SH-SY5Y (cell line): ENCODE measurements at regions not wholly inside any gene's neighbourhood (a gene's known extent, or its start where the extent isn't known, plus 50 kb on each side); places are given as distances from the start of the nearest gene placed in this dataset.

Experiments
- GATA2 ChIP-seq: IDR thresholded peaks from 2 replicates; pipeline ENCODE4 v1.6.1; 2011; ENCODE audit warnings: mild to moderate bottlenecking, low read depth, low read length
- GATA3 ChIP-seq: IDR thresholded peaks from 2 replicates; pipeline ENCODE4 v1.6.1; 2011; ENCODE audit warnings: low read depth, mild to moderate bottlenecking, low read length, moderate library complexity

DNA sequence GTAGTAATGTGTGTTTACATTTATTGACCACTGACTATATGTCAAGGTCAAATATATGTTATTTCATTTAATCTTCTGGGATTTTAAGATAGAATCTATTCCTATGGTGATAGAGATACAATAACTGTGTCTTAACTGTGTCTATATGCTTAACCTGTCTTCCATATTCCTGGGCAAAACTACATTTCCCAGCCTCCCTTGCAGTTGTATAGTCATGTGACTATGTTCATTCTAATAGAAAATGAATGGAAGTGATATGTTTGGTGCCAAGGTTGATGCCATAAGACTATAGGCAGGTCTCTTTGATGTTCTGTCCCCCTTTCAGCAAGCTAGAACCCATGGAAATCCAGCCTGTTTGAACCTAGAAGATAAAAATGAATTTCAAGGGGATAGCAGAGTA is 258.8 kb upstream of the PDZRN3 start:
- TF ChIP-seq GATA3 (no peak), GATA2 (no peak)

DNA sequence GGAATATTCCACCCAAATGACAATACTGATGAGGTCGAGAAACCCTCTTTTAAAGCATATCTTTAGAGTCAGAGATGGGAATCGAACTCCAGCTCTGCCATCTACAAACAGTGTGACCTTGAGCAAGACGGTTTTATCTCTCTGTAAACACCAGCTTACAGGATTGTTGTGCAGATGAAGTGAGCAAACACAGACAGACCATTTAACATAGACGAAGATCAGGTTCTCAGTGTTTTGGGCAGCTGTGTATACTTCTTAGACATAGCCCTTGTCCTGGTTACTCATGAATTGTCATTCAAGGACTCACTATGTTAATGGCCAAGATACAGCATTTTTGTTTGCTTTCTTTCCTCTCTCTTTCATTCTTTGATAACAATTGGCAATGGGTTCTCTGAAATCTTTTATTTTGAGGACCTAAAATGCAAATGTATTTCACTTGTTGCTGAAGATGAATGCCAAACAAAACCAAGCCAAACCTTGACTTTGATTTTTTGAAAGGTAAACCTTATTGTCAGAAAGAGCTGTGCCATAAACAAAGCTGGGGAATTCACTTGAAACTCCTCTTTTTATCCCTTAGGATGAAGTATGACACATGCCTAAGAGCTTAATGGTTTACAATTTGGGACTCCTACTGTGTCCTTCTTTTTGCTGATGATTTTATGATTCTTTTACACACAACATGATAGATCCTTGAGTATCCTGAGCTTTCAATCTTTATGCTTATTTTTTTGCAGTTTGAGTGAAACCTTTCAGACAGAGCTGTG is 250.0 kb upstream of the PDZRN3 start:
- TF ChIP-seq GATA3 = no peak
- TF ChIP-seq GATA2 = no peak

DNA sequence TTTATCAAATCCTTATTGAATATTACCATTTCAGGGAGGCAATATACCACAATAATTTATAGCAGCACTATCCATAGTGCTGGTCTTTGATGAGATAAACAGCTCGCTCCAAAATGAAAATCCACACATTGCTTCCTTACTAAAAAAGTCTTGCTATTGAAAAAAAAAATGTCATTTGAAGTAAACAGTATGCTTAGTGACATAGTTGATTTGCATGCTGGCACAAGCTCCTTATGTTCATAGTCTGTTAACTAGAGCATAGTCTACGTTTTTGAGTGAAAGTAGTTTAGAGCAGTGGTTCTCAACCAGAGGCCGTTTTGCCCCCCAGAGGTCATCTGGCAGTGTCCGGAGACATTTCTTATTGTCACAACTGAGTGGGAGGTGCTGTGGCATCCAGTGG is 249.4 kb upstream of the PDZRN3 start:
- TF ChIP-seq GATA2 (no peak), GATA3 (no peak)

DNA sequence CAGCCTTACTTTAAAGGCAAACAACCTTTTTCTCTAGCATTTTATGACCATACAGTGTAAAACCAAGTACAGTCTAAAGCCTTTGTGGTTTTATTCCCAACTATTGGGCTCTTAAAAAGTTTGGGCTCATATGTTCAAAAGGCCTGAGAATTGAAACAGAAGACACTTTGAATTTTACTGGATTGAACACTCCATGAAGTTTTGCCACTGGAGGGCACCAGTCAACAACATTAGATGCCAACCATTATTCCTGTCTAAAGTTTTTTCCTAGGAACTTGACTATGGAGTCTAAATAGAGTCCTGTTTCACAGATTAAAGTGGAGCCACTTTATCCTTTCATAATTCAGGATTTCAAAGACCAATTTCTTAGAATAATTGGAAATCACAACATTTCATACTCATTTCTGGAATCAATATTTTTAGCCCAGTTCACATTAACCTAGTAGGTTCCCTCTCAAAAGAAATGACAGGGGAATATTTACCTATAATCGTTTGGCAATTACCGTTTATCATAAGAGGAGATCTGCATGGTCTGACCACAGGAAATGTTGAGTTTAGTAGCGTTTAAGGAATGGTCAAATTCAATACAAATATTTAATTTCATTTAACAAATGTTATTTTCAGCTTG is 244.1 kb upstream of the PDZRN3 start:
- no peak for TF ChIP-seq GATA3
- no peak for TF ChIP-seq GATA2

DNA sequence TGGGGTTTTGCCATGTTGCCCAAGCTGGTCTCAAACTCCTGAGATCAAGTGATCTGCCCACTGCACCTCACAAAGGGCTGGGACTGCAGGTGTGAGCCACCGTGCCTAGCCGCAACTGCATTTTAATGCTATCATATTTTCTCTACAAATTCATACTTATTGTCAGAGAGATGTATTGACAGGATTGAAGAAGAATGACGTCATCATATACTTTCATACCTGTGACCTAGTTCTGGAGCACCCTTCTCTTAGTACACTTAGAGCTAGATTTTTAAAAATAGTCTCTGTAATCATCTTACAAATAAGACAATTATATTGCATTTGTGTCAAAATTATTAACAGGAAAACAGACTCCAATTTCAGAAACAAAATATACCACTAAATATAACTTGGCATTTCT is 242.8 kb upstream of the PDZRN3 start:
- no peak for TF ChIP-seq GATA2
- TF ChIP-seq GATA3 = no peak

DNA sequence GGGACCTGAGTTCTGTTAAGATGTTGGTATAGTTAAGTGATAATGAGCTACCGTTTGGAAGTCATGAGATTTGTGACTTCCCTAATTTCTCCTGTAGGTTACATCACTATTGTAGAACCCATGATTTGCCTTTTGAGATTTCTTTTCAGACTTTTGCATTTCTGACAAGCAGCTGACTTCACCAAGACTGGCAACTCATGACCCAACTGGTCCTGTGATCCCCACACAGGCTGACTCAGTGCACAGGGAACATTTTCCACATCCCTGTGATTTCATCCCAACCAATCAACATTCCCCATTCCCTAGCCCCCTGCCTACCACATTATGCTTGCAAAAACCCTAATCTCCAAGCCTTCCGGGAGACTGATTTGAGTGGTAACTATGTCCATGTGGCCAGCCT is 242.1 kb upstream of the PDZRN3 start:
- TF ChIP-seq GATA2 (no peak), GATA3 (no peak)

DNA sequence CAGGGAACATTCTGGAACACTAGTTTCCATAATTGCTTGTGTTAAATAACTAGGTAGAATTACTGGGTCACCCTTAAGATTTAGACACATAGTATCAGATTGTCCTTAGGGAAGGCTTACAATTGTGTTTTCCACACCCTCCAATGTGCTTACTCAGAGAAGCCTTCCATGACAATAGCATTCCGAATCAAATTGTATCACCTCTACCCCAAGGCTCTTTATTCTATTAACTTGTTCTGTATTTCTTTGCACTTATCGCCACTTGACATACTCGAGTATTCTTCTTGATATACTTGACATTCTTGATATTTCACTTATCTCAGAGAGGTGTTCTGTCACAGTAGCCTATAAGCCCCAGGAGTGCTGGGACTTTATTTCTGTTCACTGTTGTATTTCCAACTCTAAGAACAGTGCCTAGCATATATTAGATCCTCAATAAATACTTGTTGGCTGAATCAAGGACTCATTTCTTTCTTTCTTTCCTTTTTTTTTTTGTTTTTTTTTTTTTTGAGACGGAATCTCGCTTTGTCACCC is 238.9 kb upstream of the PDZRN3 start:
- no peak for TF ChIP-seq GATA2
- no peak for TF ChIP-seq GATA3

DNA sequence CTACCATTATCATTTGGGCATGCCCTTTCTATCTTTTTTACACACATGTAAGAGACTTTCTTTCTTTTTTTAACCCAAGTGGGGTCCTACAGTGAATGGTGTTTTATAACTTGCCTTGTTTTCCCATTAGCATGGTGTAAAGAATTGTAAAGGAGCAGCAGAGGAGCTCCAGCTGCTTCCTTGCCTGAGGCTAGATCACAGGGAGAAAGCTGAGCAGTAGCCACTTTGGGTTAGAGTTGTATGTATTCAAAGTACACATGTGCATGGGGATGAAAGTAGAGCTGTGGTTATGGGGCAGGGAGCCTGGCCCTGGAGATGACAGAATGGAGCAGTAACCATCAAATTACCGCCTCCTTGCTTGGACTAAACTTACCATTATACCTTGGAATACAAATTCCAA is 231.1 kb upstream of the PDZRN3 start:
- TF ChIP-seq GATA3 (no peak), GATA2 (no peak)

DNA sequence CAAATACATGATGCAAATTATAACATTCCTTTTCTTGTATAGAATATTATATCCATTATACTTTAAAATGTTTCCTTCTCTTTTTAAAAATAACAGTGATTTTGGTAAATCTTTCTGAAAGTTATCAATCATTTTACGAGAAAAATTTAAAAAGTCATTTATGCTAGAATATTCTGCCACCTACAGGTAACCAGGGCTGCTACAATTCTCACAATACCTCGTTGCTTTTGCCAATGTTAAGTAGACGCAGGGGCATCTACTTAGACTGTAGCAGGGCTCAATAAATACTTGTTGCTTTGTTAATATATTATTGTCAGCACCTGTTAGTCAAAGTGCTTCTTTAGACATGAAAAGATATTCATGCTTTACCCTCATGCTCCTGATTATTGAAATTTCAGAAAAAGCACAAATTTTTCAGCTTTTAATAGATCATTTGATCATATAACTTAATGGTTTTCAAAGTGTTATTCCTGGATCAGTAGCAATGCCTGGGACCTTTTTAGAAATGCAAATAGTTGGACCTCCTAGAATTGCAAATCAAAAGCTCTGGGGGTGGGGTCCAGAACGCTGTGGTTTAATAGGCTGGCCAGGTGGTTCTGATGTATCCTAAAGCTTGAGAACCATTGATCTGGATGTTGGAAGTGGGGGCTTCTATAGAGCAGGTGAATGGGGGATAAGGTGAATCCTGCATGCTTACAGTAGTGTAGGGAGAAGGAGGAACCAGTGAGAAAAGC is 223.6 kb upstream of the PDZRN3 start:
- no peak for TF ChIP-seq GATA2
- TF ChIP-seq GATA3 = no peak

DNA sequence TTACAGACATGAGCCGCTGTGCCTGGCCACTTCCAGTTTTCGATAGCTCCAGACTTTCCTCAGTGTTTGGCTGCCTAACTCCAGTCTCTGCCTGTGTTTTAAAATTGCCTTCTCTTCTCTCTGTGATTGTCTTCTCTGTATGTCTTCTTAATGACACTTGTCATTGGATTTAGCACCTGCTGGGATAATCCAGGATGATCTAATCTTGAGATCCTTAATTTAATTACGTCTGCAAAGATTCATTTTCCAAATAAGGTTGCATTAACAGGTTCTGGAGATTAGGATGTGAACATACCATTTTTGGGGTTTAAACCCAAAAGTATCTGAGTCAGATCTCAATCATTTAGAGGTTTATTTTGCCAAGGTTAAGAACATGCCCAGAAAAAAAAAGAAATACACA is 222.2 kb upstream of the PDZRN3 start:
- no peak for TF ChIP-seq GATA2
- no peak for TF ChIP-seq GATA3

DNA sequence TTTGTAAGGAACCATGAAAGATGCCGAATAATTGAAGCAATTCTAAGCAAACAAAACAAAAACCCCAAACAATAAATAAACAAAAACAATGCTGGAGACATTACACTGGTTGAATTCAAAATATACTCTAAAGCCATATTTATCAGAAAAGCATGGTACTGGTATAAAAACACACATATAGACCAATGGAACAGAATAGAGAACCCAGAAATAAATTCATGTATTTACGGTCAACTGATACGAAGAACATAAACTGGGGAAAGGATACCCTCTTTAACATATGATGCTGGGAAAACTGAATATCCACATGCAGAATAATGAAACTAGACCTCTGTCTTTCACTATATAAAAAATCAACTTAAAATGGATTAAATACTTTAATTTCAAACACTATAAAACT is 214.3 kb upstream of the PDZRN3 start:
- TF ChIP-seq GATA3 = no peak
- TF ChIP-seq GATA2 = no peak

DNA sequence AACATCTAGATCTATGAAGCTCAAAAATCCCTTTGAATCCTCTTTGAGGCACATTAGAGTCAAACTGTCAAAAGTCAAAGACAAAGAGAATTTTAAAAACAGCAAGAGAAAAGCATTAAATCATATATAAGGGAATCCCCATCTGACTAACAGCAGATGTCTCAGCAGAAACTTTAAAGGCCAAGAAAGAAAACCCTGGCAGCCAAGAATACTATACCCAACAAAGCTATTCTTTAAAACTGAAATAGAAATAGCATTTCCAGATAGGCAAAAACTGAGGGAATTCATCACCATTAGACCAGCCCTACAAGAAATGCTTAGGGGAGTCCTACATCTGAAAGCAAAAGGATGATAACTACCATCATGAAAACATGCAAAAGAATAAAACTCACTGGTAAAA is 211.2 kb upstream of the PDZRN3 start:
- no peak for TF ChIP-seq GATA3
- no peak for TF ChIP-seq GATA2

DNA sequence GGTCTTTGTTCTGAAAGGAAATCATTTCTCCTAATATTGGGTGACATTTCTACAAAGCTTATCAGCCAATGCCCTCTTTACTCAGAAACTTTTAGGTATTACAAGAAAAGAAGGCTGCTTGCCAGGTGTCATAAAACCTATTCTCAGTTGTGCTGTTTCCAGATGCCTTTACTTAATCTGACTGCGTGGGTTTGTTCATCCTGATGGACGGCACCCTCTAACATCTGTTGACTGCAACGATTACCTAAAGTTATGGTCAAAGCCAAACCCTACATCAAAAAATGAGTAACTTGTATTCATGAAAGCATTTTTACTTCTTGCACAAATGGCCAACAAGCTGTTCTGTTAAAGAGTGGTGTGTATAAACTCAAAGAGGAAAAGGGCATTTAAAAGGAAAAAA is 207.7 kb upstream of the PDZRN3 start:
- TF ChIP-seq GATA2 (no peak), GATA3 (no peak)

DNA sequence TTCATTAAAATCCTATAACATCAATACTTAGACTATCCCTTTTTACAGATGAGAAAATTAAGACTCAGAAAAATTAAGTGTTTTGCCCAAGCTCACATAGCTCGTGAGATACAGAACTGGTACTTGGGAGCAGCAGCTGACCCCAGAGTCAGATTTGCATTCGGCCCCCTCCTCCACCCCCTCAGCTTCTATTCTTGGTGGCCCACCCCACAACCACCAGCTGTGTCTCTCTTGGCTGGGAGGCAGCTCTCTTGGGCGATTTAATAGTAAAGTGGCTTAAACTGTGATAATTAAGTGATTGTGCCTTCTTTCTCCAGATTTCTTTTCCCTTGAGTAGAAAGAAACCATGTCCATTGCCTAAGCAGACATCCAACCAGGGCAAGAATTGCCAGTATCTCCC is 203.6 kb upstream of the PDZRN3 start:
- TF ChIP-seq GATA3 (no peak), GATA2 (no peak)
